ENCODE measurements at regions not wholly inside any gene's neighbourhood (a gene's known extent, or its start where the extent isn't known, plus 50 kb on each side); places are given as distances from the start of the nearest gene placed in this dataset.
"Not testable (repeated sequence)": the region's sequence is repeated elsewhere in the genome, so short reads cannot be mapped to it uniquely, and the experiment has no call there.

DNA sequence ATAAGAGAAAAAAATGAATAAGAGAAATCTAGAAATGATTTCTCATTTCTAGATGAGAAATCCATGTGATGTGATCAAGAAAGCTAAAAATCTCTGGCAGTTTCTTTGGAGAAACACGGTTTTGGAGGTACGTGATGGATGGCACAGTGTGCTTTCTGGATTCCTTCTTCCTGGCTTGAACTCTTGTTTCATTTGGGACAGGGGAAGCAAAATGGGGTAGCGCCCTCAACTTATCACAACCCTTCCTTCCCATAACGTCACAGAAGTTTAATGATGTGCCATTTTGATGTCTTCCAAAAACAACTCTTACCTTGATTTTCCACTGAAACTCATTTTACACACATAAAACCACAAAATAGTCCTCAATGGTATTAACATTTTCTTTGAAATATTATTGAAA lies 1037.3 kb downstream of the ROBO2 start:
- H3K9ac ChIP-seq (ENCODE audit: low read depth, low read length): no peak overlapping the region
- H3K4me1 ChIP-seq (ENCODE audit: control insufficient read depth, insufficient read depth, low read length): 0 out of 2 replicates have a peak, but pooled peaks cover under 1% of the 10 kb centered on the region
- no peak overlapping the region for H3K27ac ChIP-seq (ENCODE audit: low read depth, low read length)
- no peaks in the 10 kb centered on the region for H3K27me3 ChIP-seq (ENCODE audit: control insufficient read depth, insufficient read depth, low read length)
- H3K4me3 ChIP-seq (ENCODE audit: low read depth, low read length): no peak overlapping the region
- 0 out of 2 replicates have a peak, but pooled peaks cover 2% of the 10 kb centered on the region for H3K9me3 ChIP-seq (ENCODE audit: control insufficient read depth, insufficient read depth, low read length)
- H3K36me3 ChIP-seq (ENCODE audit: control insufficient read depth, insufficient read depth, low read length): no peaks in the 10 kb centered on the region

DNA sequence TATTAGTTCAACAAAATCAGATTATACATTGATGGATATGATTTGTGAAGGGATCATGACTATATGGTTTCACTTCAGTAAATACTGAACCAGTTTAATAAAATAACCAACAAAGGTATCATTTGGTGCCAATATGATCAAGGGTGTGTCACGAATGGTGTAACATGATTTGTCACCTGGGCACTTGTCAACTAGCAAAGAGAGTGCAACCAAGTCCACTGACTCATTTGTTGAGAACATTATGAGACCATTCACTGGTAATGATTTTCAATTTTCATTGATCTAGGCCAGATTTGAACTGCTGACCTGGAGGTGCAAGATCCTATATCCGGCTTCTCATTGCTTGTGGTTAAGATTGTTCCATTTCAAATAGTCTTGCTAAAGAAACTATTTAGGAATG lies 1037.9 kb downstream of the ROBO2 start:
- no peak overlapping the region for H3K27ac ChIP-seq (ENCODE audit: low read depth, low read length)
- H3K4me1 ChIP-seq (ENCODE audit: control insufficient read depth, insufficient read depth, low read length): 0 out of 2 replicates have a peak, but pooled peaks cover 3% of the 10 kb centered on the region
- no peaks in the 10 kb centered on the region for H3K27me3 ChIP-seq (ENCODE audit: control insufficient read depth, insufficient read depth, low read length)
- 0 out of 2 replicates have a peak, but pooled peaks cover 2% of the 10 kb centered on the region for H3K9me3 ChIP-seq (ENCODE audit: control insufficient read depth, insufficient read depth, low read length)
- no peak overlapping the region for H3K4me3 ChIP-seq (ENCODE audit: low read depth, low read length)
- H3K9ac ChIP-seq (ENCODE audit: low read depth, low read length): no peak overlapping the region
- H3K36me3 ChIP-seq (ENCODE audit: control insufficient read depth, insufficient read depth, low read length): no peaks in the 10 kb centered on the region

DNA sequence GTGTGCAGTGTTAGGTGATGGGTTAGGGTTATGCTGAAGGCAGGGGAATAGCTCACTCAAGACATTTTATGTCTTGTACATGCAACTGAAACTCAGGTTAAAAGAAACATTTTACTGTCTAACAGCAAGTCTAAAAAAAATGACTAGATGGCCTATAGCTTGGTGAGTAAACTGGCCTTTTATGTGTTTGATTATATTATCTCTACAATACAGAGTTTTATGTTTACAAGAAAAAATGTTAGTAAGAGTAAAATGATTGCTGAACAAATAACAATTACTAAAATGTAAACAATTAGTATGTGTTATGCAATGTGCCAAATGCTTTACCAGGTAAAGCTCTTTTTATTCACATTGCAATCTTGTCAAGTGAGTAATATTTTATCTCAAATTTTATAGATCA lies 1039.6 kb downstream of the ROBO2 start:
- H3K27ac ChIP-seq (ENCODE audit: low read depth, low read length): no peak overlapping the region
- no peaks in the 10 kb centered on the region for H3K9me3 ChIP-seq (ENCODE audit: control insufficient read depth, insufficient read depth, low read length)
- no peak overlapping the region for H3K9ac ChIP-seq (ENCODE audit: low read depth, low read length)

DNA sequence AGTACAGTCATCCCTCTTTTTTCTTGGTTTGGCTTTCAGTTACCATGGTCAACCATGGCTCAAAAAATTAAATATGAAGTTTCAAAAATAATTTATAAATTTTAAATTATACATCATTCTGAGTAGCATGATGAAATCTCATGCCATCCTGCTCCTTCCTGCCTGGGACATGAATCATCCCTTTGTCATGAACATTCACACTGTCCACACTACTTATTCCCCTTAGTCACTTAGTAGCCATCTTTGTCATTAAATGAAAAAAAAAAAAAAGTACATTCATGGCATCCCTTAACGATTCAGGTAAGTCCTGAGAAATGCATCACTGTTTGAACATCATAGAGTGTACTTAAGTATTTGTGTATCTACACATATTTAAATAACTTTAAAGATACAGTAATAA lies 1046.3 kb downstream of the ROBO2 start:
- no peak overlapping the region for H3K9ac ChIP-seq (ENCODE audit: low read depth, low read length)
- 0 out of 2 replicates have a peak, but pooled peaks cover 3% of the 10 kb centered on the region for H3K4me1 ChIP-seq (ENCODE audit: control insufficient read depth, insufficient read depth, low read length)
- H3K27me3 ChIP-seq (ENCODE audit: control insufficient read depth, insufficient read depth, low read length): no peaks in the 10 kb centered on the region
- H3K36me3 ChIP-seq (ENCODE audit: control insufficient read depth, insufficient read depth, low read length): no peaks in the 10 kb centered on the region
- no peak overlapping the region for H3K4me3 ChIP-seq (ENCODE audit: low read depth, low read length)
- no peak overlapping the region for H3K27ac ChIP-seq (ENCODE audit: low read depth, low read length)
- 0 out of 2 replicates have a peak, but pooled peaks cover 3% of the 10 kb centered on the region for H3K9me3 ChIP-seq (ENCODE audit: control insufficient read depth, insufficient read depth, low read length)

More for the DNA sequence above, 1039.6 kb downstream of the ROBO2 start:
- Histone ChIP-seq H3K4me1 (ENCODE audit: control insufficient read depth, insufficient read depth, low read length) (0 out of 2 replicates have a peak, but pooled peaks cover 3% of the 10 kb centered on the region), H3K27me3 (ENCODE audit: control insufficient read depth, insufficient read depth, low read length) (no peaks in the 10 kb centered on the region), H3K4me3 (ENCODE audit: low read depth, low read length) (no peak overlapping the region), H3K36me3 (ENCODE audit: control insufficient read depth, insufficient read depth, low read length) (no peaks in the 10 kb centered on the region)

DNA sequence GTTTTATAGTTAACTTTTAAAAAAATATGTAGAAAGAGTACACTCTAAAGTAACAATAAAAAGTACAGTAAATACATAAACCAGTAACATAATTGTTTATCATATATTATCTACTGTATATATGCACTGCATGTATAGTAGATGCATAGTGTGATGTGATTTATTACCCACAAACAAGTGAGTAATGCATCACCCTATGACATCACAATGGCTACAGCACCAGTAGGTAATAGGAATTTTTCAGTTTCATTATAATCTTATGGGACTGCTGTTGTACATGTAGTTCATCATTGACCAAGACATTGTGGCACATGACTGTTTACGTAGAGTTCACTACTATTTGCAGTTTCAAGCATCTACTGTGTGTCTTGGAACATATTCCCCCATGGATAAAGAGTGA lies 1047.2 kb downstream of the ROBO2 start:
- H3K9ac ChIP-seq (ENCODE audit: low read depth, low read length): no peak overlapping the region
- 0 out of 2 replicates have a peak, but pooled peaks cover 3% of the 10 kb centered on the region for H3K9me3 ChIP-seq (ENCODE audit: control insufficient read depth, insufficient read depth, low read length)
- no peak overlapping the region for H3K27ac ChIP-seq (ENCODE audit: low read depth, low read length)
- H3K27me3 ChIP-seq (ENCODE audit: control insufficient read depth, insufficient read depth, low read length): no peaks in the 10 kb centered on the region
- H3K4me1 ChIP-seq (ENCODE audit: control insufficient read depth, insufficient read depth, low read length): 0 out of 2 replicates have a peak, but pooled peaks cover 3% of the 10 kb centered on the region
- no peaks in the 10 kb centered on the region for H3K36me3 ChIP-seq (ENCODE audit: control insufficient read depth, insufficient read depth, low read length)
- no peak overlapping the region for H3K4me3 ChIP-seq (ENCODE audit: low read depth, low read length)

DNA sequence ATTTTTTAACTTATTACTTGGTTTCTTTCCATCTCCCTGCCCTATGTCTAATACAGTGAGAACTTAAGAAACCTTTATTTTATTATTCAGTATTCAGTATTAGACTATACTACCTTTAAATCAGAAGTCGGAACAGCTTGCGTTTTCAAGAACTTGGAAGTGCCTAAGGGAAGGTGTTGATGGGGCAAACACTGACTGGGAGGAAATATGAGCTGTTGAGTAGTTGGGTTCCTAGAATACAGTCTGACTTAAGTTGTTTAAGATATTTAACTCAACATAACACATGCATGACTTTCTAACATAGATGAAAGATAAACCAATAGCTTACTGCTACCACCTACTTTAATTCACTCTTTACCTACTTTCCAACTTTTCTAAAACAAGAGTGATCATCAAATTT lies 1048.1 kb downstream of the ROBO2 start:
- Histone ChIP-seq H3K27ac (ENCODE audit: low read depth, low read length) (no peak overlapping the region), H3K36me3 (ENCODE audit: control insufficient read depth, insufficient read depth, low read length) (no peaks in the 10 kb centered on the region), H3K4me3 (ENCODE audit: low read depth, low read length) (no peak overlapping the region), H3K9me3 (ENCODE audit: control insufficient read depth, insufficient read depth, low read length) (0 out of 2 replicates have a peak, but pooled peaks cover 3% of the 10 kb centered on the region), H3K27me3 (ENCODE audit: control insufficient read depth, insufficient read depth, low read length) (no peaks in the 10 kb centered on the region), H3K4me1 (ENCODE audit: control insufficient read depth, insufficient read depth, low read length) (no peaks in the 10 kb centered on the region), H3K9ac (ENCODE audit: low read depth, low read length) (no peak overlapping the region)

DNA sequence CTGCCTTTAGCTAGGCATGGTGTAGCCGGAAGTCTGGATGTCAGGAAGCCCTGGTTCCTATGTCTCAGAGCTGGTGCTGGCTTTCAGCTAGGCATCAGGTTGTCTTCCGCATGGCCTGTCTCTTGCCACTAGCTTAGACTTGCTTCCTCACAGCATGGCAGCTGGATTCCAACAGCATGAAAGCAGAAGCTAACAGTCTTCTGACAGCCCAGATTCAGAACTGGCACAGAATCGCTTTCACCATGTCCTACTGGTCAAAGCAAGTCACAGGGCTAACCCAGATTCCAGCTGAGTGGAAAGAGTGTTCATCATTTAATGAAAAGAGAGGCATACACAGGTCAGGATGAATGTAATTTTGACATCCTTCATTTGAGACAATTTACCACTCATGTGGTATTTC lies 1050.5 kb downstream of the ROBO2 start:
- H3K9ac ChIP-seq (ENCODE audit: low read depth, low read length): no peak overlapping the region
- H3K4me3 ChIP-seq (ENCODE audit: low read depth, low read length): no peak overlapping the region
- no peaks in the 10 kb centered on the region for H3K4me1 ChIP-seq (ENCODE audit: control insufficient read depth, insufficient read depth, low read length)
- 0 out of 2 replicates have a peak, but pooled peaks cover 3% of the 10 kb centered on the region for H3K9me3 ChIP-seq (ENCODE audit: control insufficient read depth, insufficient read depth, low read length)
- H3K36me3 ChIP-seq (ENCODE audit: control insufficient read depth, insufficient read depth, low read length): no peaks in the 10 kb centered on the region
- no peaks in the 10 kb centered on the region for H3K27me3 ChIP-seq (ENCODE audit: control insufficient read depth, insufficient read depth, low read length)
- no peak overlapping the region for H3K27ac ChIP-seq (ENCODE audit: low read depth, low read length)

DNA sequence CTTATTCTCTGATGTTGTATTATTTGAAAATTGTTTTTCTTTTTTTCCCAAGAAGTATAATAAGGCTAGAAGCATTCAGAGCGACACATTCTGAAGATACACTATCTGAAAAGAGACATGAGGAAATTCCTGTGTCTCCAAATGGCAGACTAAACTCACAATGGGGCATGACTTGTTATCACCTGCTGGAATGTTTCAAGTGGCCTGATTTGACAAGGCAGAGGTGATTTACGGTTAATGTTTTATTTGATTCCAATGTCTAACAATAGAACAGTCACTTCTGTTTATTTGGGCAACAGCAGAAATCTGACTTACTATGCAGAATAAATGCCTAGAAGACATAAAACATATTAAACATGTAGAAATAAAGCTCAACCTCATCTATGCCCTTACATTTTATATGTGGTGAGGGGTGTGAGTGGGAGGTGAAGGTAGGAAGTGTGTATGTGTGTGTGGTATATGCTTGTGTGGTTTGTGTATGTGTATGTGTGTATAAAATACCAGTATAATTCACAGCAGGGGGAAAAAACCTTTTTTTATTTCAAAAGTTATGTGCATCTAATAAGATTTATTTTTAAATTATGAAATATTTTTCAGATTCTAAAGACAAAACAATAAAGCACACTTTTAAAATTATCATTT lies 1051.7 kb downstream of the ROBO2 start:
- Histone ChIP-seq H3K4me1 (ENCODE audit: control insufficient read depth, insufficient read depth, low read length) (no peaks in the 10 kb centered on the region), H3K9me3 (ENCODE audit: control insufficient read depth, insufficient read depth, low read length) (no peaks in the 10 kb centered on the region), H3K27me3 (ENCODE audit: control insufficient read depth, insufficient read depth, low read length) (no peaks in the 10 kb centered on the region), H3K4me3 (ENCODE audit: low read depth, low read length) (no peak overlapping the region), H3K36me3 (ENCODE audit: control insufficient read depth, insufficient read depth, low read length) (no peaks in the 10 kb centered on the region), H3K9ac (ENCODE audit: low read depth, low read length) (no peak overlapping the region), H3K27ac (ENCODE audit: low read depth, low read length) (no peak overlapping the region)

DNA sequence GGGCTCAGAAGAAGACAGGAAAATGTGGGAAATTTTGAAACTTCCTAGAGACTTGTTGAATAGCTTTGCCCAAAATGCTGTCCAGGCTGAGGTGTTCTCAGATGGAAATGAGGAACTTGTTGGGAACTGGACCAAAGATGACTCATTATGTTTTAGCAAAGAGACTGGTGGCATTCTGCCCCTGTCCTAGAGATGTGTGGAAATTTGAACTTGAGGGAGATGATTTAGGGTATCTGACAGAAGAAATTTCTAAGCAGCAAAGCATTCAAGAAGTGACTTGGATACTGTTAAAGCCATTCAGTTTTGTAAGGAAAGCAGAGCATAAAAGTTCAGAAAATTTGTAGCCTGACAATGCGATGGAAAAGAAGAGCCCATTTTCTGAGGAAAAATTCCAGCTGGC lies 1052.7 kb downstream of the ROBO2 start:
- not testable (repeated sequence) for H3K9ac ChIP-seq (ENCODE audit: low read depth, low read length); H3K4me3 ChIP-seq (ENCODE audit: low read depth, low read length); H3K27ac ChIP-seq (ENCODE audit: low read depth, low read length); H3K9me3 ChIP-seq (ENCODE audit: control insufficient read depth, insufficient read depth, low read length); H3K4me1 ChIP-seq (ENCODE audit: control insufficient read depth, insufficient read depth, low read length); H3K27me3 ChIP-seq (ENCODE audit: control insufficient read depth, insufficient read depth, low read length); H3K36me3 ChIP-seq (ENCODE audit: control insufficient read depth, insufficient read depth, low read length)

DNA sequence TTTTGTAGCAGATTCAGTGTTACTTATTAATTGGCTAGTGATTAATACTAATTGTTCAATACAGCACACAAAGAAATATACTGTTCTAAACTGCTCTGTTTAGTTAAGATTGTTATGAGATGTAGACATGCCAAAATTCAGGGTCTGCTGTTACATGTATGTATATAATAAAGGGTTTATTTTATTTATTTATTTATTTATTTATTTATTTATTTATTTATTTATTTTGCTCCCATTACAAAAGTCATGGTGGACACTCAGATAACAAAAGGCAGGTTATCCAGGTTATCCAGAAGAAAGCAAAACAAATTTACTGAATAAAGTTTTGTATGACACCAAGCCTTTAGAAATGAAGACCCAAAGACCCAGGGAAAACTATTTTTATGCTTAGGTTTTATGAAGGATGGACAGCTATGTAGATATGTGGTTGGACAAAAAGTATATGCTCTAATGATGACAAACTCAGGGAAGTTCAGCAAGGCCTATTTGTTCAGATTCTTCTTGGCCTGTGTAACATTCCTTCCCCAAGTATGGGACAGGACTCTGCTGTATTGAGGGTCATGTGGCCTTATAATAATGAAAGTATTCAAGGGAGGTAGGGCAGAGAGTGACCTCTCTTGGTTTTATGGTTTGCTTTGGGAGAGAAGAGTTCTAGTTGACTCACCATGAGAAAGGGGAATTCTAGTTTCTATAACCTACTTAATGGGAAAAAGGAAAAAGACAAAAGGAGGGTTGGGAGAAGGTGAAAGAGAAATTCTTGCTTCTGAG lies 1056.8 kb downstream of the ROBO2 start:
- no peak overlapping the region for H3K27ac ChIP-seq (ENCODE audit: low read depth, low read length)
- H3K4me1 ChIP-seq (ENCODE audit: control insufficient read depth, insufficient read depth, low read length): no peaks in the 10 kb centered on the region
- H3K36me3 ChIP-seq (ENCODE audit: control insufficient read depth, insufficient read depth, low read length): no peaks in the 10 kb centered on the region
- H3K9ac ChIP-seq (ENCODE audit: low read depth, low read length): no peak overlapping the region
- H3K9me3 ChIP-seq (ENCODE audit: control insufficient read depth, insufficient read depth, low read length): no peaks in the 10 kb centered on the region
- no peaks in the 10 kb centered on the region for H3K27me3 ChIP-seq (ENCODE audit: control insufficient read depth, insufficient read depth, low read length)
- H3K4me3 ChIP-seq (ENCODE audit: low read depth, low read length): no peak overlapping the region

DNA sequence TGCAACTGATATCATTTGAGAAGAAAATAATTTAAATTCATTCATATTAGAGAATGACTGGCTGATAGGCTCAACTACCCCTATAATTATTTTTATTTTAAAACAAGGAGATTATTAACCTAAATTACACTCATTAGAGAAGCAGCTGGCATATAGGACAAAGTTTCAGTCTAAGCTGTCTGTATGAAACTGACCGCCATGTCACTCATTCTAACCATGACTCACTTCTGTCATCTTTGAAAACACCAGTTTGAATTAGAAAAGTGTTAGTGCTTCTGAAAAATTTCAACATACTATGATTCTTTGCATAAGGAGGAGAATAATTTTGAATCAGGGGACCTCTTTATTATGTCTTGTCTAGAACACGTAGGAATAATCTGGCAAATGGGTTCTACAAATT lies 1058.5 kb downstream of the ROBO2 start:
- H3K4me1 ChIP-seq (ENCODE audit: control insufficient read depth, insufficient read depth, low read length): no peaks in the 10 kb centered on the region
- no peak overlapping the region for H3K4me3 ChIP-seq (ENCODE audit: low read depth, low read length)
- no peak overlapping the region for H3K27ac ChIP-seq (ENCODE audit: low read depth, low read length)
- H3K36me3 ChIP-seq (ENCODE audit: control insufficient read depth, insufficient read depth, low read length): no peaks in the 10 kb centered on the region
- H3K9me3 ChIP-seq (ENCODE audit: control insufficient read depth, insufficient read depth, low read length): no peaks in the 10 kb centered on the region
- no peaks in the 10 kb centered on the region for H3K27me3 ChIP-seq (ENCODE audit: control insufficient read depth, insufficient read depth, low read length)
- H3K9ac ChIP-seq (ENCODE audit: low read depth, low read length): no peak overlapping the region
